ENCODE measurements at regions not wholly inside any gene's neighbourhood (a gene's known extent, or its start where the extent isn't known, plus 50 kb on each side); places are given as distances from the start of the nearest gene placed in this dataset.

DNA sequence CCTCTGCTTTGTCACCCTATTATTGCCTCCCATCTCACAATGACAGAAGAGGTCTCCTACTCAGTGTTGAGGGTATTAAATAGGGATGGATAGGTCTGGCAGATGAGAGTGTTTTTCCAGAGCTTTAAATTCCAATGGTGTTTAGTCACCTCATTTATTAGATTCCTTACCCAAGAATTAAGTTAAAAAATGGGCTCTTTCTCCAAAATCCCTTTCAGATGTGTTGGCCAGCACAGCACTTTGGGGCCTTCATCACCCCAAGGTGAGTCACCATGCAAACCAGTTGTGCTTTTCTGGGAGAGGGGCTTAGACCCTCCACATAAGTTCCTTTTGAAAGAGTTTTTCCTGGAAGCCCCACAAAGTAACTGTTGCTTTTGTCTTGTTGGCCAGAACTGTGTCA is 78.4 kb downstream of the CYP26A1 start:
- Mint-ChIP-seq H3K27me3 (ENCODE audit: low read depth, unreplicated experiment) (peaks cover 14% of the 10 kb centered on the region), H3K27ac (ENCODE audit: unreplicated experiment) (peak overlapping the region; percentile 93), H3K4me1 (ENCODE audit: low read depth, unreplicated experiment) (peaks cover 7% of the 10 kb centered on the region), H3K9me3 (ENCODE audit: unreplicated experiment) (peaks cover 10% of the 10 kb centered on the region), H3K4me3 (ENCODE audit: unreplicated experiment) (no peak overlapping the region), H3K36me3 (ENCODE audit: low read depth, unreplicated experiment) (no peaks in the 10 kb centered on the region)
- Histone ChIP-seq H4K20me1 (ENCODE audit: insufficient read depth, low read length) (no peaks in the 10 kb centered on the region), H3K4me1 (ENCODE audit: insufficient read depth, low read length) (peaks cover 8% of the 10 kb centered on the region), H3K27ac (ENCODE audit: low read depth, low read length) (no peak overlapping the region), H3K9ac (ENCODE audit: low read length) (no peak overlapping the region), H3K9me3 (ENCODE audit: insufficient read depth, low read depth, low read length) (no peaks in the 10 kb centered on the region), H2AFZ (ENCODE audit: low read depth, low read length) (no peak overlapping the region), H3K4me2 (ENCODE audit: low read length) (peak overlapping the region; percentile 42), H3K4me3 (ENCODE audit: insufficient read depth, low read depth, low read length) (no peak overlapping the region), H3K36me3 (ENCODE audit: insufficient read depth, low read length) (no peaks in the 10 kb centered on the region), H3K27me3 (ENCODE audit: insufficient read depth, low read length) (peaks cover 3% of the 10 kb centered on the region), H3K79me2 (ENCODE audit: insufficient read depth, low read length) (no peaks in the 10 kb centered on the region)
- TF ChIP-seq CTCF (IDR thresholded peaks at IDR 0.05; ENCODE audit: insufficient read depth, low read depth, low read length), result no peak
- peak; percentile 85 for DNase-seq (ENCODE audit: low read depth)
- FAIRE-seq, result peak; percentile 94

DNA sequence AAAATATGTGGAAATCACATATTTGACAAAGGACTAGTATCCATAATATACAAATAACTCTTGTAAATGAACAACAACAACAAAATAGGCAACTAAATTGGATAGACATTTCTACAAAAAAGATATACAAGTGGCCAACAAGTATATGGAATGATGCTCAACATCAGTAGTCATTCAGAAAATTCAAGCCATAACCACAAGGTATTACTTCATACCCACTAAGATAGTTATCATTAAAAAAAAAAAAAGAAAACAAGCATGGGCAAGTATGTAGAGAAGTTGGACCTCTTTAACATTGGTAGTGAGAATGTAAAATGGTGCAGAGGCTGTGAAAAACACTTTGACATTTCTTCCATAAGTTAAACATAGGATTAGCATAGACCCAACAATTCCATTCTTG is 80.8 kb downstream of the CYP26A1 start:
- no peaks in the 10 kb centered on the region for H3K36me3 Mint-ChIP-seq (ENCODE audit: low read depth, unreplicated experiment)
- no peaks in the 10 kb centered on the region for H3K27me3 Mint-ChIP-seq (ENCODE audit: low read depth, unreplicated experiment)
- H3K9me3 Mint-ChIP-seq (ENCODE audit: unreplicated experiment), result peaks cover 18% of the 10 kb centered on the region
- FAIRE-seq, result no peak
- peaks cover 7% of the 10 kb centered on the region for H3K4me1 Mint-ChIP-seq (ENCODE audit: low read depth, unreplicated experiment)
- Histone ChIP-seq H2AFZ (ENCODE audit: low read depth, low read length) (no peak overlapping the region), H3K36me3 (ENCODE audit: insufficient read depth, low read length) (no peaks in the 10 kb centered on the region), H3K4me2 (ENCODE audit: low read length) (no peak overlapping the region), H3K27me3 (ENCODE audit: insufficient read depth, low read length) (no peaks in the 10 kb centered on the region), H4K20me1 (ENCODE audit: insufficient read depth, low read length) (no peaks in the 10 kb centered on the region), H3K4me1 (ENCODE audit: insufficient read depth, low read length) (peaks cover 8% of the 10 kb centered on the region), H3K79me2 (ENCODE audit: insufficient read depth, low read length) (no peaks in the 10 kb centered on the region), H3K9me3 (ENCODE audit: insufficient read depth, low read depth, low read length) (peaks cover 4% of the 10 kb centered on the region), H3K9ac (ENCODE audit: low read length) (no peak overlapping the region), H3K4me3 (ENCODE audit: insufficient read depth, low read depth, low read length) (no peak overlapping the region), H3K27ac (ENCODE audit: low read depth, low read length) (no peak overlapping the region)
- H3K4me3 Mint-ChIP-seq (ENCODE audit: unreplicated experiment), result no peak overlapping the region
- DNase-seq (ENCODE audit: low read depth), result peak; percentile 10
- H3K27ac Mint-ChIP-seq (ENCODE audit: unreplicated experiment), result no peak overlapping the region
- TF ChIP-seq EZH2 (IDR thresholded peaks at IDR 0.05; ENCODE audit: insufficient read depth, low read length) (no peak), CTCF (IDR thresholded peaks at IDR 0.05; ENCODE audit: insufficient read depth, low read depth, low read length) (no peak)

- DNase-seq (ENCODE audit: low read depth) (no peak), FAIRE-seq (peak; percentile 13)
- no peaks in the 10 kb centered on the region for H3K36me3 ChIP-seq (ENCODE audit: insufficient read depth, low read length)
- no peaks in the 10 kb centered on the region for H3K27me3 Mint-ChIP-seq (ENCODE audit: low read depth, unreplicated experiment)
- H3K4me2 ChIP-seq (ENCODE audit: low read length), result no peak overlapping the region
- no peak overlapping the region for H3K9ac ChIP-seq (ENCODE audit: low read length)
- no peaks in the 10 kb centered on the region for H3K79me2 ChIP-seq (ENCODE audit: insufficient read depth, low read length)
- no peak overlapping the region for H3K4me3 ChIP-seq (ENCODE audit: insufficient read depth, low read depth, low read length)
- TF ChIP-seq EZH2 (IDR thresholded peaks at IDR 0.05; ENCODE audit: insufficient read depth, low read length), result no peak
- TF ChIP-seq CTCF (IDR thresholded peaks at IDR 0.05; ENCODE audit: insufficient read depth, low read depth, low read length), result no peak
- no peaks in the 10 kb centered on the region for H3K36me3 Mint-ChIP-seq (ENCODE audit: low read depth, unreplicated experiment)
- H3K9me3 Mint-ChIP-seq (ENCODE audit: unreplicated experiment), result peaks cover 13% of the 10 kb centered on the region
- no peak overlapping the region for H2AFZ ChIP-seq (ENCODE audit: low read depth, low read length)
- H3K27ac ChIP-seq (ENCODE audit: low read depth, low read length), result no peak overlapping the region
- no peak overlapping the region for H3K4me3 Mint-ChIP-seq (ENCODE audit: unreplicated experiment)
- H3K4me1 ChIP-seq (ENCODE audit: insufficient read depth, low read length), result peaks cover 8% of the 10 kb centered on the region
- no peak overlapping the region for H3K27ac Mint-ChIP-seq (ENCODE audit: unreplicated experiment)
- H3K4me1 Mint-ChIP-seq (ENCODE audit: low read depth, unreplicated experiment), result peaks cover 3% of the 10 kb centered on the region
- no peaks in the 10 kb centered on the region for H4K20me1 ChIP-seq (ENCODE audit: insufficient read depth, low read length)
- H3K27me3 ChIP-seq (ENCODE audit: insufficient read depth, low read length), result no peaks in the 10 kb centered on the region
- peaks cover 4% of the 10 kb centered on the region for H3K9me3 ChIP-seq (ENCODE audit: insufficient read depth, low read depth, low read length)
Measured at GRCh38 chr10:93160140-93160539, 86.4 kb downstream of the CYP26A1 start.

Measured in astrocyte (in vitro differentiated cells and primary cell).